K562 (cell line): ENCODE measurements at regions not wholly inside any gene's neighbourhood (a gene's known extent, or its start where the extent isn't known, plus 50 kb on each side); places are given as distances from the start of the nearest gene placed in this dataset.

Source experiments
- ATAC-seq: fragments of 200-7000 bp; cut with Tn5 transposase; 3 replicates; pipeline ENCODE4 v1.9.1; 2020; ENCODE audit warnings: moderate library complexity
- BruUV-seq: library from RNA; stranded (reverse); fragments of 400-500 nt; replicated peaks from 2 replicates; lab custom pipeline; 2021; lab: Mats Ljungman, UMichigan
- CTCF ChIA-PET: fragments of 300-600 bp; formaldehyde crosslinking; extraction: SDS; loops from one replicate; lab custom pipeline; 2021; ENCODE audit warnings: low intra/inter-chr PET ratio; lab: Yijun Ruan, JAX
- POLR2A ChIA-PET: fragments of 300-600, 350-650 bp; sonication (Branson Sonifier 250); formaldehyde crosslinking; extraction: SDS; loops from one replicate; lab custom pipeline; 2021; ENCODE audit warnings: antibody characterized with exemption, inconsistent platforms; lab: Yijun Ruan, JAX
- DNase-seq, 4 experiments: peaks; one replicate each; pipeline versions ENCODE4 v3.0.0 to v3.0.0-alpha.2; 2011 to 2018; ENCODE audit warnings: low spot score in 3 of 4, mixed read lengths in 3 of 4; ENCODE audit errors: extremely low read depth in 1 of 4
- FAIRE-seq: peaks from 2 replicates; lab custom pipeline; 2011; peaks lifted over from hg19 to GRCh38; lab: Jason Lieb, UNC
- H2AFZ ChIP-seq: 2 replicates; pipeline ENCODE4 v1.6.0; 2011; ENCODE audit warnings: low read depth, low read length, control low read depth, inconsistent platforms
- H3K27ac ChIP-seq: fragments of 200-600 bp; 3 replicates; pipeline ENCODE4 v1.8.0; 2011; ENCODE audit warnings: low read depth, mild to moderate bottlenecking, control low read depth, inconsistent platforms, low read length, moderate library complexity, mixed read lengths; ENCODE audit errors: extremely low read depth
- H3K27me3 ChIP-seq, 2 experiments: fragments of 300-600 bp in 1 of 2; 2 replicates in 1 of 2; 3 replicates in 1 of 2; pipeline versions ENCODE4 v1.6.0 to v1.8.0; 2011; ENCODE audit warnings: inconsistent platforms in 2 of 2, low read length in 2 of 2, mild to moderate bottlenecking in 1 of 2, mixed read lengths in 1 of 2, moderate library complexity in 1 of 2; ENCODE audit not compliant: control insufficient read depth in 2 of 2, insufficient read depth in 2 of 2
- H3K36me3 ChIP-seq: fragments of 300-600 bp; 3 replicates; pipeline ENCODE4 v1.8.0; 2011; ENCODE audit warnings: mild to moderate bottlenecking, low read length, inconsistent platforms; ENCODE audit not compliant: control insufficient read depth, insufficient read depth
- H3K4me1 ChIP-seq, 2 experiments: fragments of 200-600 bp in 1 of 2; replicated peaks in 1 of 2; 2 replicates in 1 of 2; 3 replicates in 1 of 2; pipeline versions ENCODE4 v1.5.1 to v1.8.0; 2011; ENCODE audit warnings: inconsistent platforms in 2 of 2, low read length in 2 of 2, mild to moderate bottlenecking in 1 of 2, mixed read lengths in 1 of 2, moderate library complexity in 1 of 2; ENCODE audit not compliant: control insufficient read depth in 2 of 2, insufficient read depth in 2 of 2
- H3K4me2 ChIP-seq: 2 replicates; pipeline ENCODE4 v1.6.1; 2011; ENCODE audit warnings: low read length, control low read depth, inconsistent platforms, mixed read lengths; ENCODE audit not compliant: insufficient read depth
- H3K4me3 ChIP-seq: fragments of 200-600 bp; sonication (generic), shearing (Covaris generic); 2 replicates; pipeline ENCODE4 v1.5.1; 2016; ENCODE audit warnings: control low read depth, inconsistent platforms
- H3K79me2 ChIP-seq: fragments of 200-600 bp; 3 replicates; pipeline ENCODE4 v1.8.0; 2011; ENCODE audit warnings: low read length, inconsistent platforms; ENCODE audit not compliant: control insufficient read depth, insufficient read depth
- H3K9ac ChIP-seq, 2 experiments: 2 replicates each; pipeline versions ENCODE4 v1.6.0 to v1.6.1; 2011; ENCODE audit warnings: low read depth in 2 of 2, low read length in 2 of 2, control low read depth in 1 of 2, inconsistent platforms in 1 of 2, mild to moderate bottlenecking in 1 of 2, mixed read lengths in 1 of 2; ENCODE audit not compliant: insufficient read depth in 1 of 2
- H3K9me1 ChIP-seq: one replicate; pipeline ENCODE4 v1.6.0; 2011; ENCODE audit warnings: inconsistent platforms, mild to moderate bottlenecking, low read length, moderate library complexity; ENCODE audit not compliant: control insufficient read depth, insufficient read depth
- H3K9me3 ChIP-seq: replicated peaks from 2 replicates; pipeline ENCODE4 v1.5.1; 2011; ENCODE audit warnings: low read depth, low read length, inconsistent platforms; ENCODE audit not compliant: control insufficient read depth, insufficient read depth
- H4K20me1 ChIP-seq: replicated peaks from 2 replicates; pipeline ENCODE4 v1.6.1; 2011; ENCODE audit warnings: low read length, inconsistent platforms, mixed read lengths; ENCODE audit not compliant: control insufficient read depth, insufficient read depth
- BHLHE40 ChIP-seq: IDR thresholded peaks from 2 replicates; pipeline ENCODE4 v1.6.1; 2011; ENCODE audit warnings: low read length, improper control_type of control experiment
- CBX8 ChIP-seq: fragments of 200-600 bp; sonication (generic); IDR thresholded peaks from 2 replicates; pipeline ENCODE4 v1.6.1; 2012; ENCODE audit warnings: borderline replicate concordance, mixed run types, low read depth, mild to moderate bottlenecking, moderate library complexity, mixed read lengths, low read length, control low read depth, inconsistent platforms; ENCODE audit not compliant: poor library complexity, severe bottlenecking; ENCODE audit errors: extremely low read depth
- MCM2 ChIP-seq: fragments of 450-650 bp; IDR thresholded peaks from 2 replicates; pipeline ENCODE4 v1.6.1; 2017; ENCODE audit warnings: low read depth, mild to moderate bottlenecking
- MEF2D ChIP-seq: conservative IDR thresholded peaks from 2 replicates; pipeline ENCODE4 v1.6.1; 2016; ENCODE audit warnings: low read depth, missing genetic modification characterization, missing compliant biosample characterization
- MTA3 ChIP-seq: fragments of 450-650 bp; formaldehyde crosslinking; IDR thresholded peaks from 2 replicates; pipeline ENCODE4 v1.6.1; 2017; ENCODE audit warnings: mild to moderate bottlenecking, borderline replicate concordance
- MYC ChIP-seq, 2 experiments: fragments of 250-450 bp in 1 of 2; sonication (Bioruptor Pico) in 1 of 2; IDR thresholded peaks; 2 replicates each; pipeline versions ENCODE4 v1.5.1 to v1.6.1; 2012 to 2021; ENCODE audit warnings: low read depth in 2 of 2, borderline replicate concordance in 1 of 2, improper control_type of control experiment in 1 of 2, low read length in 1 of 2, mild to moderate bottlenecking in 1 of 2, moderate library complexity in 1 of 2
- NFATC3 ChIP-seq: fragments of 450-650 bp; IDR thresholded peaks from 2 replicates; pipeline ENCODE4 v1.6.1; 2017; ENCODE audit warnings: mild to moderate bottlenecking
- PRPF4 ChIP-seq: fragments of 200-400 bp; formaldehyde crosslinking; IDR thresholded peaks from one replicate; pipeline ENCODE4 v1.6.1; 2017; ENCODE audit warnings: low read length, low read depth, mild to moderate bottlenecking; ENCODE audit not compliant: insufficient read depth, poor library complexity, severe bottlenecking
- PTBP1 ChIP-seq: fragments of 200-400 bp; formaldehyde crosslinking; IDR thresholded peaks from 2 replicates; pipeline ENCODE4 v1.6.1; 2017; ENCODE audit warnings: low read depth, low read length
- SMAD3 ChIP-seq: fragments of 450-650 bp; formaldehyde crosslinking; conservative IDR thresholded peaks from 2 replicates; pipeline ENCODE4 v1.4.0; 2020; ENCODE audit warnings: mild to moderate bottlenecking
- TAL1 ChIP-seq: fragments of 450-650 bp; IDR thresholded peaks from 2 replicates; pipeline ENCODE4 v1.6.1; 2016; ENCODE audit warnings: mild to moderate bottlenecking
- TCF7 ChIP-seq: sonication (generic); IDR thresholded peaks from 2 replicates; pipeline ENCODE4 v1.6.1; 2016; ENCODE audit warnings: antibody characterized with exemption, borderline replicate concordance
- TEAD4 ChIP-seq, 2 experiments: sonication (generic) in 1 of 2; formaldehyde crosslinking in 1 of 2; IDR thresholded peaks; 2 replicates each; pipeline versions ENCODE4 v1.6.1 to v1.8.0; 2012 to 2022; ENCODE audit warnings: borderline replicate concordance in 1 of 2, inconsistent platforms in 1 of 2, low read length in 1 of 2, mild to moderate bottlenecking in 1 of 2, missing genetic modification reagents in 1 of 2
- XRCC5 ChIP-seq: fragments of 200-400 bp; formaldehyde crosslinking; IDR thresholded peaks from 2 replicates; pipeline ENCODE4 v1.6.1; 2017; ENCODE audit warnings: low read depth, mild to moderate bottlenecking, low read length
- ZNF431 ChIP-seq: sonication (generic); formaldehyde crosslinking; IDR thresholded peaks from 2 replicates; pipeline ENCODE4 v1.8.0; 2022; ENCODE audit warnings: mild to moderate bottlenecking, missing genetic modification reagents
- ZNF551 ChIP-seq: fragments of 250-450 bp; sonication (Bioruptor Pico); IDR thresholded peaks from 2 replicates; pipeline ENCODE4 v1.5.0; 2021; ENCODE audit warnings: mild to moderate bottlenecking, moderate library complexity
- ZNF778 ChIP-seq: fragments of 450-650 bp; formaldehyde crosslinking; IDR thresholded peaks from 2 replicates; pipeline ENCODE4 v1.4.0; 2020; ENCODE audit warnings: mild to moderate bottlenecking, moderate library complexity
- ZNF785 ChIP-seq: fragments of 250-450 bp; sonication (Bioruptor Pico); IDR thresholded peaks from 2 replicates; pipeline ENCODE4 v1.4.0; 2020; ENCODE audit warnings: mild to moderate bottlenecking
- WGBS: fragments of 100-300 bp; shearing (Covaris generic); methylation state at CpG from one replicate; pipeline ENCODE4 v1.1.6; 2016; ENCODE audit warnings: low coverage, mixed read lengths; ENCODE audit not compliant: insufficient coverage; ENCODE audit errors: missing lambda C conversion rate; 5-methylcytosine and 5-hydroxymethylcytosine counted together
- in situ Hi-C: fragments of 300-500 bp; cut with MboI; formaldehyde crosslinking; loops from 4 replicates; pipeline ENCODE4 v1.15.0; 2018; ENCODE audit warnings: inconsistent platforms, mixed read lengths
- intact Hi-C: fragments of 100-400 bp; cut with micrococcal nuclease; formaldehyde crosslinking; loops from 2 replicates; pipeline ENCODE4 v1.14.2; 2022
- TF ChIP-seq, protein P1 (sequence below): fragments of 250-450 bp; sonication (Bioruptor Pico); IDR thresholded peaks from 2 replicates; pipeline ENCODE4 v1.4.0; 2020
- TF ChIP-seq, protein P2 (sequence below), 2 experiments: fragments of 450-650 bp in 1 of 2; sonication (generic) in 1 of 2; formaldehyde crosslinking; conservative IDR thresholded peaks; 2 replicates each; pipeline versions ENCODE4 v1.4.0 to v1.8.1; 2020 to 2022; ENCODE audit warnings: mild to moderate bottlenecking in 1 of 2, missing genetic modification reagents in 1 of 2

DNA sequence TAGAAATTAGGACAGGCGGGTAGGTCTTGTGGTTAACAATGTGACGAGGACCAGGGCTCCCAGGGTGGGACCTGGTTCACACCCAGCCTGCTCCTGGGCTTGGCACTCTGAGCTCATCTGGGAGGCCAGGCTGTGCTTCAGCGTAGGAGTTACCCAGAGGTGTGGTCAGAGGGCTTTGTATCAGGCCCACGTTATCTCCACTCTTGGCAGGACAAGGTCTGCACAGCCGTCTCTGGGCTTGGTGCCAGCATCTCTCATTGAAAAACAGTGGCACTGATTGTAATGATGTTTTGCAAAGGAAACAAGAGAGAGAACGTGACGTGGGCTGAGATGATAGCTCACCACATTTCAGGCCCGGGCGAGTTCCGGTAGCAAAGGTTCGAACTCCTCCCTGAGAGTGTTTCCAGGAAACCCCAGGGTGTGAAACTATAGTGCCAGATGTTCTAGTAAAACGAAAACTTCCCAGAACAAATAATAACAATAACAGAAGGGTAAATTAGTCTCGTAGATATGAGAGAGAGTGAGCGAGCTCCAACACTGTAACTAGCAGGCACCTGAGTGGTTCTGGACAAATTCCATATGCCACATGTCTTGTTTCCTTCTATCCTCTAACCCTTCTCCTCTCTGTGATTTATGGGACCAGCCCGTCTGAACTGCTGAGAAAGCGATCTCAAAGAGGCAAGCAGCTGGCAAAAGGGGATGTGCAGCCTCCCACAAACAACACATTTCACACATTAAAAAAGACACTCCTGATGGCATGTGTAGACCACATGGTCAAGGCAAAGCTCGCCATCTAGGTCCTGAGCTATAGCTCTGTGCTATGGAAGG is 227.3 kb downstream of the KTN1 start:
- DNase-seq = peak; percentile 29 to 77 (median 44)
- POLR2A ChIA-PET = interaction anchor here (0.8 to 2.0 kb wide), 2 partner anchors 11 to 67 kb away, joined by 3 to 8 read pairs; no protein-coding TSS in a partner anchor
- FAIRE-seq = peak; percentile 72
- Histone ChIP-seq H3K79me2 (no peaks in the 10 kb centered on the region), H3K27ac (no peak overlapping the region), H3K9me3 (no peaks in the 10 kb centered on the region), H2AFZ (no peak overlapping the region), H3K9ac (peak overlapping the region in 1 of 2 experiments; percentile 52; a peak in 1 of 4 replicates), H3K4me1 (peaks cover 4 to 15% of the 10 kb centered on the region in 2 experiments; a peak in 3 of 5 replicates), H3K27me3 (no peaks in the 10 kb centered on the region), H3K4me3 (no peak overlapping the region), H3K9me1 (no peaks in the 10 kb centered on the region), H3K36me3 (no peaks in the 10 kb centered on the region), H3K4me2 (no peak overlapping the region; the same call in 1 of the 2 replicates), H4K20me1 (0 out of 2 replicates have a peak, but pooled peaks cover 3% of the 10 kb centered on the region)
- CTCF ChIA-PET = interaction anchor here (0.7 kb wide), 1 partner anchor 330 kb away, joined by 3 read pairs; no protein-coding TSS in a partner anchor
- in situ Hi-C loops (no loop called here), intact Hi-C loops (no loop called here)
- no TSS peak for BruUV-seq
- WGBS = under 1% methylated on average over 14 of the region's 17 CpGs
- ATAC-seq = peak; percentile 77
- TF ChIP-seq NFATC3 = no peak
- peak; percentile 70 for TF ChIP-seq BHLHE40
- no peak for TF ChIP-seq PTBP1
- no peak for TF ChIP-seq SMAD3 (CRISPR knock-in tag)
- TF ChIP-seq CBX8 = no peak
- no peak for TF ChIP-seq TCF7
- no peak for TF ChIP-seq PRPF4
- TF ChIP-seq XRCC5 = no peak
- no peak for TF ChIP-seq MYC (IDR thresholded peaks at IDR 0.05; ENCODE audit: low read depth, low read length)
- TF ChIP-seq MYC (CRISPR knock-in tag; IDR thresholded peaks at IDR 0.05; ENCODE audit: borderline replicate concordance, low read depth) = no peak
- TF ChIP-seq ZNF551 (CRISPR knock-in tag) = no peak
- TF ChIP-seq ZNF431 (CRISPR knock-in tag) = no peak
- no peak for TF ChIP-seq MTA3
- TF ChIP-seq, protein P1, sequence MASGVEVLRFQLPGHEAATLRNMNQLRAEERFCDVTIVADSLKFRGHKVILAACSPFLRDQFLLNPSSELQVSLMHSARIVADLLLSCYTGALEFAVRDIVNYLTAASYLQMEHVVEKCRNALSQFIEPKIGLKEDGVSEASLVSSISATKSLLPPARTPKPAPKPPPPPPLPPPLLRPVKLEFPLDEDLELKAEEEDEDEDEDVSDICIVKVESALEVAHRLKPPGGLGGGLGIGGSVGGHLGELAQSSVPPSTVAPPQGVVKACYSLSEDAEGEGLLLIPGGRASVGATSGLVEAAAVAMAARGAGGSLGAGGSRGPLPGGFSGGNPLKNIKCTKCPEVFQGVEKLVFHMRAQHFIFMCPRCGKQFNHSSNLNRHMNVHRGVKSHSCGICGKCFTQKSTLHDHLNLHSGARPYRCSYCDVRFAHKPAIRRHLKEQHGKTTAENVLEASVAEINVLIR (CRISPR knock-in tag) = 0 out of 2 replicates have a peak, but pooled peaks have one; percentile 25
- TF ChIP-seq ZNF785 = no peak
- TF ChIP-seq MCM2 = no peak
- TF ChIP-seq MEF2D (tag) = no peak
- TF ChIP-seq, protein P2, sequence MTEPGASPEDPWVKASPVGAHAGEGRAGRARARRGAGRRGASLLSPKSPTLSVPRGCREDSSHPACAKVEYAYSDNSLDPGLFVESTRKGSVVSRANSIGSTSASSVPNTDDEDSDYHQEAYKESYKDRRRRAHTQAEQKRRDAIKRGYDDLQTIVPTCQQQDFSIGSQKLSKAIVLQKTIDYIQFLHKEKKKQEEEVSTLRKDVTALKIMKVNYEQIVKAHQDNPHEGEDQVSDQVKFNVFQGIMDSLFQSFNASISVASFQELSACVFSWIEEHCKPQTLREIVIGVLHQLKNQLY (CRISPR knock-in tag; conservative IDR thresholded peaks at IDR 0.05) = no peak
- peak; percentile 55 for TF ChIP-seq TAL1
- TF ChIP-seq ZNF778 (CRISPR knock-in tag) = no peak
- peak; percentile 56; the same call in 1 of the 2 replicates for TF ChIP-seq TEAD4 (IDR thresholded peaks at IDR 0.05; ENCODE audit: low read length)
- no peak for TF ChIP-seq TEAD4 (CRISPR knock-in tag; IDR thresholded peaks at IDR 0.05; ENCODE audit: borderline replicate concordance)
